Fibroblast of upper back skin (primary cell): ENCODE measurements at regions not wholly inside any gene's neighbourhood (a gene's known extent, or its start where the extent isn't known, plus 50 kb on each side); places are given as distances from the start of the nearest gene placed in this dataset.

Source experiments
- DNase-seq: peaks from one replicate; pipeline ENCODE4 v3.0.0-alpha.2; 2013

- DNase-seq, result no peak
These were observed 276.3 kb downstream of the GPR37 start for GRCh38 chr7:124489082-124489819.

DNA sequence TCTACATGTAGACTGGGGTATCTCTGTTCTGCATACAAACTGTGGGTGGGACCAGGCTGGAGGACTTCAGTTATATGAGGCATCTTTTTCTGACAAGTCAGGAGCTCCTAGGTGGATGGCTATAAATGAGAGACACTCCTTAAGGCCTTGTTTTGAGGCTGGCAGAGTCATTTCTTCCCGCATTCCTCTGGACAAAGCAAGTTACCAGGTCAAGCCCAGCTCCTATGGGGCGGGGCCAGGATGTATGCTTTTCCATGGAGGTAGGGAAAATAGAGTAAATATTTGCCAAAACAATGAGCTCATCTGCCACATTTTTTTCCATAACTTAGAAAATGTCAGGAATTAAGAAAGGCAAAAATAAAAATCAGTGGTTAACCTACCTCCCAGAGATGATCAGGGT lies 283.4 kb downstream of the GPR37 start:
- DNase-seq, result no peak

- DNase-seq, result no peak
These were observed 284.7 kb downstream of the GPR37 start for GRCh38 chr7:124480821-124481290.

- no peak for DNase-seq
These were observed 285.4 kb downstream of the GPR37 start for GRCh38 chr7:124480036-124480820.

GRCh38 chr7:124462249-124462648 lies 303.3 kb downstream of the GPR37 start:
- peak; percentile 72 for DNase-seq

- DNase-seq, result no peak
These were observed 305.0 kb downstream of the GPR37 start for GRCh38 chr7:124460555-124460954.

DNA sequence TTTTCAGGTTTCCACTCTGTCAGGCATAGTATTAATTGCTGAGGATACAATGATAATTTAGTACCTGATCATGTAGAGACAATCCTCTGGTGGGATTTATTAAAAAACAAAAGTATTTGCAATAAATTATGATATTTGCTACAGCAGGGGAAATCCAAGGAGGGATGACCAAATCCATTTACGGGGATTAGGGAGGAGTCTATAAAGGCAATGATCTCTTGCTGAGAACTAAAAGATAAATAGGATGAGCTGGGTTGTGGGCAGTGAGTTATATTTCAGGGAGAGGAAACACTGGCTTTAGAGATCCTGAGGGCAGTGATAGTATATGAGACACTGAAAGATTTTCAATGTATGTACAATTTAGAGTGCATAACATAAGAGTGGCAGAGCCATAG lies 305.5 kb downstream of the GPR37 start:
- DNase-seq, result no peak

DNA sequence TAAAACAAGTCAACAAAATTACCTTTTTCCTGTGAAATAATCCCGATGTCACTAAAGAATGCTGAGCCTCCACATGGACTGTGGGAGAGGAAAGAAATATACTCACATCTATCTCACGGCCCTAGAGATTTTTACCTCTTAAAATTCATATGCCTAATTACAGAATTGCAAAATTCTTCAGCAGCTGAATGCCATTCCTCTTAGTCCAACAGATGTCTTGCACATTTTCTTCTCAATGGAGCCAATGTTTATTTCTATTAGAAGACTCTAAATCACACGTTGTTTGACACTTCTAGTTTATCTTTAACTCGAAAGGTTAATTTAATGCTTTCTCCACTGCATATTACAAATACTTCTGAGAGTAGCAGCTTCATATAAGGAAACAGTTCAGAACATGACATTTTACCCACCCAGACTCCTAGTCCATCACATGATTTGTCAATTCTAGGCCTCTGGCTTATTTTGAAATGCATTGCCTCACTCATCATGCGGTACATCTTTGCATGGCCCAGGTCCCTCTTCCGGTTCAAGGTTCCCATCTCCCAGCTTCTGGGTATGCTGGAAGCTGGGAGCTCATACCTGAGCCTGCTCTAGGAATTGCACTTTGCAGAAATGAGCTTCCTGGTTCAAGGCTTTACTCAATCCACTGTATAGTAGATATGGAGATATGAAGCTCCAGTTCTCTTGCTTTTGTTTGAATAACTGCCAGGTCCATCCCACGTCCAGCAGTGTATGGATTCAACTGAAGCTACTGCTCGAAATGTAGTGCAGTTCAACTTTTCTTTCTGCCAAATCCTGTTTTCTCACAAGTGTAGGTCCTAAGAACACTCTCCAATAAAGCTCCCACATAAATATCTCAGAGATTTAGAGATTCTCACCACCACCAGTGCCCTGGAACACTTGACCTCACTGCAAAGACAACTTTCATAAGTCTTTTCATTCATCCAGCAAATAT lies 306.2 kb downstream of the GPR37 start:
- DNase-seq, result peak; percentile 83

- peak; percentile 26 for DNase-seq
These were observed 307.8 kb downstream of the GPR37 start for GRCh38 chr7:124457841-124458240.

GRCh38 chr7:124456286-124456685 lies 309.3 kb downstream of the GPR37 start:
- no peak for DNase-seq

DNA sequence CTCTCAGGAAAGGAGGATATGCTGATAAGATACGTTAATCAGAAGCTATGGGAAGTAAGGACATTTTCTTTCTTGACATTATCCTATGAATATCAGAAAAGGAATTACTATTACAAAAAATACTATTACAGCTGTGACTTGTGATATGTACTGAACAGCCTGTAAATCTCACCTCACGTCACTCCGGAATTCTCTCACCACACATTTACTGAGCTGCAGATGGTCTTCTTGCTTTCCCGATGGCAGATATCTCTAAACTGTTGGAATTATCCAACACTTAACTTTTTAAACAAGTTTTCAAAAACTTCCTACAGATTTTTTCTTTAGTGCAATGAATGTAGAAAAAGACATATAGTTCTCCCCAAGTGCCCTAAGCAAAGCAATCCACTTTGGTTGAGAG lies 313.4 kb downstream of the GPR37 start:
- DNase-seq, result peak; percentile 9

- DNase-seq, result no peak
These were observed 315.7 kb downstream of the GPR37 start for GRCh38 chr7:124449896-124450295.

DNA sequence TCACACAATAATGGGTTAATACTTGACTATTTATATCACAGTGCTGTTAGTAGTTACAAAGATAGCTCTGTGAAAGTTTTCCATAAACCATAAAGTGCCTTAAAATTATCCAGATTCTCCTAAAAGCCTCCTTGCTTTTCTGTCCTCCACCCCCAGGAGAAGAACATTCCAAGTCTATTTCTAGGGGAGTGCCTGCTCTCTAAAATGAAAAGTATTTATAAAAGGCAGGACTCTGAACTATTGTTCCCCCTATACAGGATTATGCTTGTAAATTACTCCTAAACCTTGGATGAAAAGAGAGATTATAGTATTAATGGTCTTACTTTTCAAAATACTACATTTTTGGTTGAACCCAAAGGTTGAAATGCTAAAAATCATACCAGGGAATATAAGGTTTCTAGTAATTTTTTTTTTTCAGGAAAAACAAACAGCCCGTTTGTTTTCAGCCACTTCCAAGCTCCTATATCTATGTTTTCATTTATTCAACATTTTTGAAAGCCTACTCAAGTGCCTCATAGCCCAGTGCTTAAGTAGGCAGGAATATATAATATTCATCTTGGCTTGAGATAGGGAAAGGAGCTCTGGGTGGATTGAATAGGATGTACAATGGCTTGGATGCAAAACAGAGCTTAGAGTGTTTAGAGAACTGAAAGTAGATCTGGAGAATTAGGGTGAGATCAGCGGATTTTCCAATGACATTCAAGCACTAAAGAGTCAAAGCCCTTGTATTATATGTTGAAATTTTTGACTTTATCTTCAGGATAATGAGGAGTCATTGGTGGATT lies 320.7 kb downstream of the GPR37 start:
- DNase-seq, result no peak

DNA sequence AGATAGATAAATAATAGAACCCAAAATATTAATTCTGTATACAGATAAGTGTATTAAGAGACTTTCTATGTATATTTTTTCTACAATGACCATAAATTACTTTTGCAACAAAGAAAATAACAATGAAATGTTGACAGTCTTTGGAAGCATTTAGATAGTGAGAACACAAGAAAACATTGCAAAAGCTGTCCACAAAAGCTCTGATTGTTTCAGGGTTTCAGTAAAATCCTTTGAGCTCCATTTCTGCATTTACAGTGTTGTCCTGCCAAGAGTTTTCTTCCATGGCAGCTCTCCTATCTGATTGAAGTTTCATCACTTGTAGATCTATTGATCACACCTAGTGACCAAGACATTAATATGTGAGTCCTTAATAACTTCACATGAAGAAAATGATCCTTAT lies 321.8 kb downstream of the GPR37 start:
- no peak for DNase-seq

- DNase-seq, result no peak
These were observed 325.5 kb downstream of the GPR37 start for GRCh38 chr7:124440081-124440480.

DNA sequence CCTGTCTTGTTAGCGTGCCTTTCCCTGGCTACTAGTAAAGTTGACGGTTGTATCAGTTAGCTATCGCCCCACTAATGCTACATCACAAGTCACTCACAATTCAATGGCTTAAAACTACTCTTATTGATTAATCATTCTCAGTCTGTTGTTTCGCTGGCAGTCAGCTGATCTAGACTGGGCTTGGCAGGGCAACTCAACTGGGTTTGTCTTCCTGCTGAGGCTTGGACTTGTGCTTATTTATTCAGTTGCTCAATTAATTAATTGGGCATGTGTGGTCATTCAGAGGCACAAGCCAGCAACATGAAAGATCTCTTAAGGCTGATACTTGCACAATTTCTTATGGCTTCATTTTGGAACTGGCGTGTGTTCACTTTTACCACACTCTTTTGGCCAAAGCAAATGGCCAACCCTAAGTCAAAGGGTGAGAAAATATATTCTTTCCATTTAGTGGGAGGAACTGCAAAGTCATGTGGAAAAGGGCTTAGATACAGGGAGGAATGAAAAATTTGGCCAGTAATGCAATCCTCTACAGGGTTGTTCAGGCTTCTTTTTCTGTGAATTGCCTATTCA lies 333.5 kb downstream of the GPR37 start:
- no peak for DNase-seq

GRCh38 chr7:124429923-124430322 lies 335.7 kb downstream of the GPR37 start:
- DNase-seq, result no peak

DNA sequence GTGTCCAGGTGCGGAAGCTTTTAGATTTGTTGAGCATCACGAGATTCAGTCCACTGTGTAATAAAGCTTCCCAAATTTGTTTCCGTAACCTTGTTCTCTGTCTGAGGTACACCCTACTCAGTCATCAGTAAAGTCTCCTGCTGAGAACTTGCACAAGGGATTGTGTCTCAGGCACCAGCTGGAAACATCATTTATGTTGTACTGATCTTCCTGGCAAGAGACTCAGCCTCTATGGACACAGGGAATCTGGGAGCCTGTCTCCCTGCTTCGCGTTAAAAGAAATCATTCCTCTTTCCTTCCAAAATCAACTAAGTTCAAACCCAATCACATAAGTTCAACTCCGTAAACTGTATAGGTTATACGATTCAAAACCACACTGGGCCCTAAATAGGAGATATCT lies 336.8 kb downstream of the GPR37 start:
- no peak for DNase-seq

GRCh38 chr7:124426621-124427020 lies 339.0 kb downstream of the GPR37 start:
- no peak for DNase-seq

GRCh38 chr7:124423863-124424262 lies 341.7 kb downstream of the GPR37 start:
- DNase-seq, result no peak

DNA sequence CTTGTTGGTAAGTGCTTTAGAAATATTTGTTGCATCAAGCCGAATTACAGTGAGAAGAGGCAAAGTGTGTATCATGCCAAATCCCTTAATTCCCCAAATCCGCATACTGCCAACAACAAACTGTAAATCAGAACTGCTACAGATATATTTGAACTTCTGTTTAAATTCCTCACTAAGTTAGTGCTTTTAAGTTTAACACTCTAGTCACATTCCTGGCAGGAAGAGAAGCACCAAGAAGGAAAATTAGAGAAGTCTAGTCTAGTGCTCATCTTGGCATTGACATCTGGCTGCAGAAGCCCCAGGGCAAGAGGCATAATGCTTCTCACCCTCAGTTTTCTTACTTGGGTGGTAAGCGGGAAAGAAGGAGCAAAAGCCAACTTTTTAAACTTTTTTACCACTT lies 343.5 kb downstream of the GPR37 start:
- DNase-seq, result no peak

- no peak for DNase-seq
These were observed 345.2 kb downstream of the GPR37 start for GRCh38 chr7:124420367-124420766.
